ENCODE measurements at regions not wholly inside any gene's neighbourhood (a gene's known extent, or its start where the extent isn't known, plus 50 kb on each side); places are given as distances from the start of the nearest gene placed in this dataset.

GRCh38 chr7:25557930-25558329, 329.6 kb upstream of the NPVF start:
- no peak overlapping the region for H3K9ac ChIP-seq (ENCODE audit: low read depth, low read length)
- H3K4me1 ChIP-seq (ENCODE audit: insufficient read depth, low read length), result no peaks in the 10 kb centered on the region
- no peaks in the 10 kb centered on the region for H4K20me1 ChIP-seq (ENCODE audit: insufficient read depth, low read length)
- no peaks in the 10 kb centered on the region for H3K79me2 ChIP-seq (ENCODE audit: insufficient read depth, low read length)
- DNase-seq, result no peak
- H3K27me3 ChIP-seq (ENCODE audit: insufficient read depth, low read length, poor library complexity), result peaks cover 37% of the 10 kb centered on the region
- ATAC-seq (ENCODE audit: insufficient read depth, low read depth), result no peak
- no peak overlapping the region for H3K4me3 ChIP-seq (ENCODE audit: low read depth in 1 of 2, low read length in 2 of 2)
- H3K36me3 ChIP-seq (ENCODE audit: insufficient read depth, low read length), result no peaks in the 10 kb centered on the region
- no peak for TF ChIP-seq CTCF (IDR thresholded peaks at IDR 0.05; ENCODE audit: borderline replicate concordance, extremely low read depth, low read length, poor library complexity, severe bottlenecking)
- no peak for TF ChIP-seq EZH2 (IDR thresholded peaks at IDR 0.05; ENCODE audit: borderline replicate concordance, low read depth, low read length, severe bottlenecking)
- H3K4me2 ChIP-seq (ENCODE audit: insufficient read depth, low read length), result no peak overlapping the region
- no peak overlapping the region for H2AFZ ChIP-seq (ENCODE audit: low read depth, low read length)
- no peaks in the 10 kb centered on the region for H3K9me3 ChIP-seq (ENCODE audit: insufficient read depth, low read length, severe bottlenecking)
- no peak overlapping the region for H3K27ac ChIP-seq (ENCODE audit: low read length)

- H3K27ac ChIP-seq (ENCODE audit: low read length), result no peak overlapping the region
- TF ChIP-seq EZH2 (IDR thresholded peaks at IDR 0.05; ENCODE audit: borderline replicate concordance, low read depth, low read length, severe bottlenecking) (no peak), CTCF (IDR thresholded peaks at IDR 0.05; ENCODE audit: borderline replicate concordance, extremely low read depth, low read length, poor library complexity, severe bottlenecking) (no peak)
- no peak overlapping the region for H3K4me2 ChIP-seq (ENCODE audit: insufficient read depth, low read length)
- no peaks in the 10 kb centered on the region for H4K20me1 ChIP-seq (ENCODE audit: insufficient read depth, low read length)
- ATAC-seq (ENCODE audit: insufficient read depth, low read depth) (no peak), DNase-seq (no peak)
- no peaks in the 10 kb centered on the region for H3K36me3 ChIP-seq (ENCODE audit: insufficient read depth, low read length)
- H3K9ac ChIP-seq (ENCODE audit: low read depth, low read length), result no peak overlapping the region
- peaks cover 37% of the 10 kb centered on the region for H3K27me3 ChIP-seq (ENCODE audit: insufficient read depth, low read length, poor library complexity)
- H2AFZ ChIP-seq (ENCODE audit: low read depth, low read length), result no peak overlapping the region
- no peaks in the 10 kb centered on the region for H3K4me1 ChIP-seq (ENCODE audit: insufficient read depth, low read length)
- H3K79me2 ChIP-seq (ENCODE audit: insufficient read depth, low read length), result no peaks in the 10 kb centered on the region
- H3K4me3 ChIP-seq (ENCODE audit: low read depth in 1 of 2, low read length in 2 of 2), result no peak overlapping the region
- H3K9me3 ChIP-seq (ENCODE audit: insufficient read depth, low read length, severe bottlenecking), result no peaks in the 10 kb centered on the region
Observed at GRCh38 chr7:25558605-25559004, 330.3 kb upstream of the NPVF start.

- Histone ChIP-seq H3K36me3 (ENCODE audit: insufficient read depth, low read length) (no peaks in the 10 kb centered on the region), H3K79me2 (ENCODE audit: insufficient read depth, low read length) (no peaks in the 10 kb centered on the region), H3K4me1 (ENCODE audit: insufficient read depth, low read length) (no peaks in the 10 kb centered on the region), H3K9me3 (ENCODE audit: insufficient read depth, low read length, severe bottlenecking) (no peaks in the 10 kb centered on the region), H3K4me3 (ENCODE audit: low read depth in 1 of 2, low read length in 2 of 2) (no peak overlapping the region), H3K4me2 (ENCODE audit: insufficient read depth, low read length) (no peak overlapping the region), H3K27me3 (ENCODE audit: insufficient read depth, low read length, poor library complexity) (peaks cover 34% of the 10 kb centered on the region), H3K27ac (ENCODE audit: low read length) (no peak overlapping the region), H4K20me1 (ENCODE audit: insufficient read depth, low read length) (no peaks in the 10 kb centered on the region), H2AFZ (ENCODE audit: low read depth, low read length) (no peak overlapping the region), H3K9ac (ENCODE audit: low read depth, low read length) (no peak overlapping the region)
- TF ChIP-seq CTCF (IDR thresholded peaks at IDR 0.05; ENCODE audit: borderline replicate concordance, extremely low read depth, low read length, poor library complexity, severe bottlenecking) (no peak), EZH2 (IDR thresholded peaks at IDR 0.05; ENCODE audit: borderline replicate concordance, low read depth, low read length, severe bottlenecking) (no peak)
- ATAC-seq (ENCODE audit: insufficient read depth, low read depth) (no peak), DNase-seq (no peak)
Observed at GRCh38 chr7:25559581-25560367, 331.5 kb upstream of the NPVF start.
